ENCODE measurements at regions not wholly inside any gene's neighbourhood (a gene's known extent, or its start where the extent isn't known, plus 50 kb on each side); places are given as distances from the start of the nearest gene placed in this dataset.

DNA sequence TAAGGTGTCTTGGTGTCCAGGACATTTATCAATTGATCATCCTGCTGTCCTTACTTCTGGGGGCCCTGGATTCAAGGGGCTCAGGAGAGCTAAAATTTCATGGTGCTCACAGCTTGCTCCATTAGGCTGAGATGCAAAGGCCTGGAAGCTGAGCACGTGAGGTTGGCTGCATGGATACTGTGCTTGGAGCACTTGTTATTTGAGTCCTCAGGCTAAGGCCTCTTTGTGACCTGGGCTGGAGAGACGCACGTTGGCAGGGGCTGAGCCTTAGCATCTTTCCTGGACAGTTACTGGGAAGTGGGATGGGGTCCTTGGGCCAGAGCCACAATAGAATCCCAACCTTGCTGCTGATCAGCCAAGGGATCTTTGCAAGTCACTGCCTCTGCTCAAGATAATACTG, 151.2 kb upstream of the HS6ST1 start:
- H3K27ac ChIP-seq (ENCODE audit: low read length) = no peak overlapping the region
- DNase-seq = no peak
- H3K4me1 ChIP-seq (ENCODE audit: low read length) = no peaks in the 10 kb centered on the region
- H3K9ac ChIP-seq (ENCODE audit: low read length) = no peak overlapping the region
- H3K4me3 ChIP-seq (ENCODE audit: low read length) = no peak overlapping the region
- no peaks in the 10 kb centered on the region for H3K79me2 ChIP-seq (ENCODE audit: low read length)
- H3F3A ChIP-seq (ENCODE audit: insufficient read depth, low read length) = no peaks in the 10 kb centered on the region
- no peak overlapping the region for H3K4me2 ChIP-seq (ENCODE audit: low read depth, low read length)
- no peaks in the 10 kb centered on the region for H3K27me3 ChIP-seq (replicated peaks; ENCODE audit: insufficient read depth, low read length)
- H3K9me2 ChIP-seq (replicated peaks; ENCODE audit: insufficient read depth, low read length) = no peaks in the 10 kb centered on the region
- H4K20me1 ChIP-seq (ENCODE audit: insufficient read depth, low read length) = no peaks in the 10 kb centered on the region
- H2AFZ ChIP-seq (ENCODE audit: low read length) = no peak overlapping the region
- TF ChIP-seq EZH2phosphoT487 (IDR thresholded peaks at IDR 0.05; ENCODE audit: low read length) = no peak
- TF ChIP-seq EZH2 (optimal IDR thresholded peaks at IDR 0.05; ENCODE audit: low read depth, low read length) = no peak
- TF ChIP-seq, protein P1, sequence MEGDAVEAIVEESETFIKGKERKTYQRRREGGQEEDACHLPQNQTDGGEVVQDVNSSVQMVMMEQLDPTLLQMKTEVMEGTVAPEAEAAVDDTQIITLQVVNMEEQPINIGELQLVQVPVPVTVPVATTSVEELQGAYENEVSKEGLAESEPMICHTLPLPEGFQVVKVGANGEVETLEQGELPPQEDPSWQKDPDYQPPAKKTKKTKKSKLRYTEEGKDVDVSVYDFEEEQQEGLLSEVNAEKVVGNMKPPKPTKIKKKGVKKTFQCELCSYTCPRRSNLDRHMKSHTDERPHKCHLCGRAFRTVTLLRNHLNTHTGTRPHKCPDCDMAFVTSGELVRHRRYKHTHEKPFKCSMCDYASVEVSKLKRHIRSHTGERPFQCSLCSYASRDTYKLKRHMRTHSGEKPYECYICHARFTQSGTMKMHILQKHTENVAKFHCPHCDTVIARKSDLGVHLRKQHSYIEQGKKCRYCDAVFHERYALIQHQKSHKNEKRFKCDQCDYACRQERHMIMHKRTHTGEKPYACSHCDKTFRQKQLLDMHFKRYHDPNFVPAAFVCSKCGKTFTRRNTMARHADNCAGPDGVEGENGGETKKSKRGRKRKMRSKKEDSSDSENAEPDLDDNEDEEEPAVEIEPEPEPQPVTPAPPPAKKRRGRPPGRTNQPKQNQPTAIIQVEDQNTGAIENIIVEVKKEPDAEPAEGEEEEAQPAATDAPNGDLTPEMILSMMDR (IDR thresholded peaks at IDR 0.05; ENCODE audit: low read length) = no peak
- H3K9me3 ChIP-seq (replicated peaks; ENCODE audit: insufficient read depth, low read length) = no peaks in the 10 kb centered on the region
- no peaks in the 10 kb centered on the region for H3K36me3 ChIP-seq (replicated peaks; ENCODE audit: insufficient read depth, low read length)

DNA sequence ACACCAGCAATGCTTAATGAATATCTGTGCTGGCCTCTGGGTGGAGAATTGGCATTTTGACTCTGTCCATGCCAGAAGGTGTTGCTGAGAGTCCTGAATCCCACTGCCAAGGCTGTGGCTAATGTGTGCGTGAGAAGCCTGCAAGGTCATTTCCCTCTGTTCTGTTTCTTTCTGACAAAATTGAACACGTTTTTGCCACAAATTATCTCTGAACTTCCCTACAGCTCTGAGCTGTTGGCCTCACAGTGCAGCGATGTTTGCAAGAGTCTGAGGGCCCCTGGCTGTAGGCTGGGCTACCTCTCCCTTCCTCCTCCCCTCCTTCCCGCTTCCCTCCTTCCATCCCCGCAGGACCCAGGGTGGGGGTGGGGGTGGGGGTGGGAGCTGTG, 154.1 kb upstream of the HS6ST1 start:
- no peak overlapping the region for H3K4me2 ChIP-seq (ENCODE audit: low read depth, low read length)

DNA sequence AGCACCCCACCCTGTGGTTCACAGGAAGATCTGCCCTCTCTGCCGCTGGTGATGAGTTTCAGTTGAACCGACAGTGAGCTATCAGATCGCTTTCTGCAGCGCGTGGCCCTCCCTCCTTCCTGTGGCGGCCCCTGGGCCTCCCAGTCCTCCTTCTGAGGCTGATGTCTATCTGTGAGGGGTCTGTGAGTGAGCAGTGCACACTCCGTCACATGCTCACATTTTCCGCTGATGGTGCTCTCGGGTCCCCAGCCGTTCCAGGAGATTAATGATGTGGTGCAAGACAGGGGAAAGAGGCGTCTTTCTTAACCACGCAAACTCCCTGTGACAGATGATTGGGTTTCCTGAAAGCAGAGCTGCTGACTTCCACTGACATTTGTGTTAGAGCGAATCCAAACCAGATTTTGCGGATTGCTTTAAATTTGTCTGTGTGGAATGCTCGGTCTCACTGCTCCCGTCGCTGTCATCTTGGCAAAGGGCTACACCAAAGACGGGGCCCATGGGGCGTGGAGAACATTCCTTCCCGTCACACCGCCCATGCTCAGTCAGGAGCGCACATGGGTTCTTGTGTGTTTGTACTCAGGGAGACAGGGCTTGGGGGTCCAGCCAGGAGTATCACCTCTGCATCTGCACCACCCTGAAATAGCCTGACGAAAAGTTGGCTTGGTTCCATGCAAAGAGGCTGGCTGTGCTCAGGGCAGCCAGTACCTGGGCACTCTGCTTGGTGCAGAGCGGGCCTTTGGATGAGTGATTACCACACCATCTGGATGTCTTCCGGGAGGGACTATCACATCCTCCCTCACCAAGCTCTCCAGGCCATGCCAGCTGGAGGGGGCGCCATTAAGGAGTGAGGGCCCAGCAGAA, 154.7 kb upstream of the HS6ST1 start:
- no peaks in the 10 kb centered on the region for H3K9me3 ChIP-seq (replicated peaks; ENCODE audit: insufficient read depth, low read length)
- H3K27ac ChIP-seq (ENCODE audit: low read length) = no peak overlapping the region
- H3F3A ChIP-seq (ENCODE audit: insufficient read depth, low read length) = no peaks in the 10 kb centered on the region
- no peak overlapping the region for H3K4me2 ChIP-seq (ENCODE audit: low read depth, low read length)
- H3K9me2 ChIP-seq (replicated peaks; ENCODE audit: insufficient read depth, low read length) = no peaks in the 10 kb centered on the region
- H3K9ac ChIP-seq (ENCODE audit: low read length) = no peak overlapping the region
- no peaks in the 10 kb centered on the region for H3K4me1 ChIP-seq (ENCODE audit: low read length)
- TF ChIP-seq EZH2phosphoT487 (IDR thresholded peaks at IDR 0.05; ENCODE audit: low read length) (no peak), EZH2 (optimal IDR thresholded peaks at IDR 0.05; ENCODE audit: low read depth, low read length) (no peak)
- TF ChIP-seq, protein P1 (IDR thresholded peaks at IDR 0.05; ENCODE audit: low read length) = no peak
- no peaks in the 10 kb centered on the region for H4K20me1 ChIP-seq (ENCODE audit: insufficient read depth, low read length)
- no peaks in the 10 kb centered on the region for H3K79me2 ChIP-seq (ENCODE audit: low read length)
- no peak for DNase-seq
- no peak overlapping the region for H3K4me3 ChIP-seq (ENCODE audit: low read length)
- no peak overlapping the region for H2AFZ ChIP-seq (ENCODE audit: low read length)
- H3K36me3 ChIP-seq (replicated peaks; ENCODE audit: insufficient read depth, low read length) = no peaks in the 10 kb centered on the region
- no peaks in the 10 kb centered on the region for H3K27me3 ChIP-seq (replicated peaks; ENCODE audit: insufficient read depth, low read length)

More for the DNA sequence above, 154.1 kb upstream of the HS6ST1 start:
- Histone ChIP-seq H3F3A (ENCODE audit: insufficient read depth, low read length) (no peaks in the 10 kb centered on the region), H3K9me3 (replicated peaks; ENCODE audit: insufficient read depth, low read length) (no peaks in the 10 kb centered on the region), H3K36me3 (replicated peaks; ENCODE audit: insufficient read depth, low read length) (no peaks in the 10 kb centered on the region), H3K27me3 (replicated peaks; ENCODE audit: insufficient read depth, low read length) (no peaks in the 10 kb centered on the region), H4K20me1 (ENCODE audit: insufficient read depth, low read length) (no peaks in the 10 kb centered on the region), H3K4me3 (ENCODE audit: low read length) (no peak overlapping the region), H3K9ac (ENCODE audit: low read length) (no peak overlapping the region), H3K79me2 (ENCODE audit: low read length) (no peaks in the 10 kb centered on the region), H2AFZ (ENCODE audit: low read length) (no peak overlapping the region), H3K4me1 (ENCODE audit: low read length) (no peaks in the 10 kb centered on the region), H3K27ac (ENCODE audit: low read length) (no peak overlapping the region), H3K9me2 (replicated peaks; ENCODE audit: insufficient read depth, low read length) (no peaks in the 10 kb centered on the region)
- TF ChIP-seq, protein P1 (IDR thresholded peaks at IDR 0.05; ENCODE audit: low read length) = no peak
- no peak for TF ChIP-seq EZH2 (optimal IDR thresholded peaks at IDR 0.05; ENCODE audit: low read depth, low read length)
- no peak for TF ChIP-seq EZH2phosphoT487 (IDR thresholded peaks at IDR 0.05; ENCODE audit: low read length)
- no peak for DNase-seq
